KBM-7 (cell line): ENCODE measurements at regions not wholly inside any gene's neighbourhood (a gene's known extent, or its start where the extent isn't known, plus 50 kb on each side); places are given as distances from the start of the nearest gene placed in this dataset.
A peak's percentile ranks its signal among the peaks of the same experiment; 100 is the strongest.

Source experiments
- DNase-seq: peaks from one replicate; pipeline ENCODE4 v3.0.0-alpha.2; 2015
- in situ Hi-C: fragments of 300-500 bp; cut with MboI; formaldehyde crosslinking; loops from 2 replicates; pipeline ENCODE4 v1.14.3; 2020; ENCODE audit warnings: low sequenced_read_pairs, low pct_unique_long_range_greater_than_20kb, mixed read lengths

DNA sequence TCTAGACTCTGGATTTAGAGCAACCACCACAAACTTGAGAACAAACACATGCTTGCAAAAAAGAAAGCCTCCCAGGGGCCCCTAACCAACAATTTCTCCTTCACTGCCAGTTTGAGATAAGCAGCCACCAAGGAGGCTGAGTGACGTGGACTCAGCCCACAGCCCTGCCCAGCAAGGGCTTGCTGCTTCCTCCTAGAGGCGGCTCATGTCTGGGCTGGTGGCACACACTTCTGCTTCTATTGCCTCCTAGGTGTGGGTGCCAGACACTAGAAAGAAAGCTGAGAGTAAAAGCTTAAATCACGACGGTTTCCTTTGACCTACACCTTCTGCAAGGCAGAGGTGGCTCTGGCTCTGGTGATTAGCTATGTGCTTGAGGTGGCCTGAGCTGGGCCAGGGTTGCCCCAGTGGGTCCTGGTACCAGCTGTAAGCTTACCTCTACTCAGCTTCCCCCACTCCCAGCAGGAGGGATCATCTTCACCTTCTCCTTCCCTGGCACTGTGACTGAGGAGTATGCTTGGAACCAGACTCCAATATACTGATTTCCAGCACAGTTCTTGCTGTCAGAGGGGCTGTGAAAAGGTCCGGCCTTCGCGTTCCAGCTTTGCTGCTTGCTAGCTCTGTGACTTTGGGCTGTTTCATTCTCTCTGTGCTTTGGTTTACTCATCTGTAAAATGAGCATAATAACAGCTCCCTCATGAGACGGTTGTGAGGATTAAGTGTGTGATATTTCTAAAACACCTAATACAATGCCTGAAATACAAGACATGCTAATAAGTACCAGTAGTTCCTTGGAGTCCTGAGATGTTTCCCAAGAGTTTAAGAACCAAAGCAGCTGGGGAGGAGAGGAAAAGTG lies 89.7 kb upstream of the PARP11 start:
- DNase-seq, result peak; percentile 68
- in situ Hi-C loops, result no loop called here

DNA sequence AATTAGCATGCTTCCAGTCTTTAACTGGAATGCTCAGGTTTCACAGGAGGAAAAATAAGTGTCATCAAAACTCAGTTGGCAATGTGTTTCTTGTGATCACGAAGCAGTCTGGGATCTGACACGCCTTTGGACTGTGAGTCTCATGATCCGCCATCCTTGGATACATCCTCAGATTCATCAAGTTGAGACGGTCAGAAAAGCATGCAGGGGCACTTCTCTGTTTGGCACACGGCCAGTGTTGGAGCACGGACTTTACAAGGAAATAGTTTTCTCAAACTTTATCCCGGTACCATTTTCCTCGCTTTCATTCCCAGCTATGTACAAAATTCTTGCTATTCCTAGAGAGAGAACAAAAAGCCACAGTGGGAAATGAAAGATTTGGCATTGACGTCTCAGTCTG lies 88.4 kb upstream of the PARP11 start:
- in situ Hi-C loops, result no loop called here
- DNase-seq, result no peak

GRCh38 chr12:3959799-3960560 lies 86.8 kb upstream of the PARP11 start:
- no peak for DNase-seq
- in situ Hi-C loops, result no loop called here

DNA sequence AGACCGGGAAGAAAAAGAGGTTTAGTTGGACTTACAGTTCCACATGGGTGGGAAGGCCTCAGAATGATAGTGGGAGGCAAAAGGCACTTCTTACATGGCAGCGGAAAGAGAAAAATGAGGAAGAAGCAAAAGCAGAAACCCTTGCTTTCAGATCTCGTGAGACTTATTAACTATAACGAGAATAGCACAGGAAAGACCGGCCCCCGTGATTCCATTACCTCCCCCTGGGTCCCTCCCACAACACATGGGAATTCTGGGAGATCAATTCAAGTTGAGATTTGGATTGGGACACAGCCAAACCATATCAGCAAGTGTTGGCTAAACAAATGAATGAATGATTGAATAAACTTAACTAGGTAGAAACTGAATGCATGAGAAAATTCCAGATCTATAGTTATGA lies 85.3 kb upstream of the PARP11 start:
- in situ Hi-C loops, result no loop called here

DNA sequence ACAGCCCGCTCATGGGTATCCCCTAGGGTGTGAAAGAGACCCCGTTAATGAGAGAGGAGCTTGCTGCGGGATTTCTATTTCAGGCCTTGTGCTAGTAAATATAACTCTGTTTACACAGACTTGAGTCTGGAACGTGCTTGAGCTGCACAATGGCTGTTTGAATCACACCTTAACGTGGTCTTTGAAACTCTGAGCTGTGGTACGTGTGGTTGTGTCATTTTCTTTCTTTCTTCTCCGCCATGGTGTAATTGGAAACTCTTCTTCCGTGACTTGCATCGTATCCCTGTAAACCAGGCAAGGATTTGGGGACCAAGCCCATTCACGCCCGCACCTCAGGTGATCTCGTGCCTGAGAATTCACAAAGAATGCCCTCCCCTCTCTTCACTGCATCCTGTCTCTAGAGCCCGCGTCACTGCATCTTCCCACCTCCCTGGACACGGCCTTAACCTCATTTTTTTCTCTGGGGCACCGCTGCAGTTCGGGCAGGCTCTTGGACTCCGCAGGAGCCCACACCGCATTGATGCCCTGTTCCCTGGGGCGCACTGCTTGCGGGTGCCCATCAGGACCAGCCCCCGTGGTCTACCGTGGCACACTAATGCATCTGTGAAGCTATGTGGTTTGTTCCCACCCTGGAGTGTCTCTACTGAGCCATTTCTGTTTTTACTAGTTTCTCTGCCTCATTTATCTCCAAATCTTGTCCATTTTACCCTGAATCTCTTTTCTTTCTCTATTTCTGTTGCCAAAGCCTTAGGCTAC lies 78.4 kb upstream of the PARP11 start:
- no peak for DNase-seq

More for the DNA sequence above, 85.3 kb upstream of the PARP11 start:
- no peak for DNase-seq

GRCh38 chr12:3950714-3951320 lies 77.6 kb upstream of the PARP11 start:
- DNase-seq, result no peak
- in situ Hi-C loops, result no loop called here

More for the DNA sequence above, 78.4 kb upstream of the PARP11 start:
- in situ Hi-C loops, result no loop called here

- in situ Hi-C loops, result no loop called here
- DNase-seq, result no peak
Measured at GRCh38 chr12:3947781-3948180, 74.6 kb upstream of the PARP11 start.

- in situ Hi-C loops, result no loop called here
- DNase-seq, result no peak
Measured at GRCh38 chr12:3945671-3946070, 72.5 kb upstream of the PARP11 start.

DNA sequence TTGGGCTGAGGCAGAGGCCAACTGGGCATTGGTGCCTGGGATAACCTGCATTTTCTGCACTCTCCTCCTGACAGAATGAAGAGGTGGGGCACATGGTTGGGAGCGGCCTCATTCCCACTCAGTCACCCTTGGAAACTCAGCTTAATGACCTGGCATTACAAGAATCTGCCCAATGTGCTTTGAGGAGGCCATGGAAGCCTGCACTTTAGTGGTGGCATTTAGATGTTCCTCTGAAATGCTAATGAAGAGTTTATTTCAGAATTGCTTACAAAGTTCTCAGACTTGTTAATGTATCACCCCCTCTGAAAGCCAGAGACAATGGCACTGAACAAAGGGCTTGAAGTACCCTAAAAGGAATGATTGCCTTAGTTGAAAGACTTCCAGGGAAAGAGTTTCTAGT lies 71.4 kb upstream of the PARP11 start:
- in situ Hi-C loops, result no loop called here
- no peak for DNase-seq

DNA sequence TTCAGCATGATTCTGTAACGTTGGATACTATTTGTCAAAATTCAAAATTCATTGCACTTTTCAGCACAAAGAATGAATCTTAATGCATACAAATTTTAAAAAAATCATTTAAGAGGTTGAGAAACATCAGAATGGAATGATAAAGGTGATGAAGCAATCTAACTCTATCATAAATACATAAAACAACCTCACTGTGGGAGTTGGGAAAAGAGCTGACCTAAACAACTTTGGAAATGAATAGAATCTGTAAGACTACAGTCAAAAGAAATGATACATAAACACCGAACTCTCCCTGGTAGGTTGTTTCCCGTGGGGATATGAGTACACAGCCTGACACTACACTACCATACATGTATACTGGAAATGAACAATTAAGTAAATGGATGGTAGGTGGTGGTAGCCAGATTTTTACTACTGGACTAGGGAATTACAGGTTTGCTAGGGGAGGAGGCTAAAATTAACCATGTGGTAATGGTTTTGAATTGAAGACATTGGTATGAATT lies 64.9 kb upstream of the PARP11 start:
- in situ Hi-C loops, result no loop called here

GRCh38 chr12:3935078-3935477 lies 61.9 kb upstream of the PARP11 start:
- no peak for DNase-seq
- in situ Hi-C loops, result no loop called here

More for the DNA sequence above, 64.9 kb upstream of the PARP11 start:
- DNase-seq, result no peak

GRCh38 chr12:3933819-3934192 lies 60.6 kb upstream of the PARP11 start:
- DNase-seq, result no peak
- in situ Hi-C loops, result no loop called here

DNA sequence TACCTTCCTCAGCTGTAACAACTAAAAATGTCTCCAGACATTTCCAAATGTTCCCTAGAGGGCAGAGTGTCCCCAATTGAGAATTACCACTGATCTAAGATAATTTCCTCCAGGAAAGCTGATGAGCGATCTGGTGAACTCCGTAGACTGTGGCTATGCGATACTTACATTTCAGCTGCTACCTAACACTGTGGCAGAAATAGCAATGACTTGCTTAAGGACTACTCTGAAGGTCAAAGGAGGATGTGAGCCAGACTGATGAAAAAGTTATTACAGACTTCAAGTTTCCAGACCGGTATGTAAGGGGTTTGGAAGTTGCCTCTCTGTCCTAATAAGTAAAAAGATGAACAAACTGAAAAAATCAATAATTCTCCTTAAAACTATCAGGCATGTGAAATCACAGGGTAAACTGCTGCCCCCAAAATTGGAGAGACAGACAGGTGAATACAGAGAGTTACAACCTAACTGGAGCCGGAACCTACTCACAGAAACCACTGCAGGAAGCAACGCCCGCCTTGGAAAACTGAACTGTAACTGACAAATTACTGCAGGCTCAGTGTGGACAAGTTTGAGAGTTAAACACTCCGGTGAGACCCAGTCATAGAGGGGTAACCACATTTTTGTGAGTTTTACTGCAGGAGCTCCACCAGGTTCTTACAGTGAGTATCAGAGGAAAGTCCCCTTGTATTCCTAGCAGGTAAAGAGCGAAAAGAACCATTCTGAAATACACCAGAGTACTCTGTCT lies 60.0 kb upstream of the PARP11 start:
- in situ Hi-C loops, result no loop called here
- DNase-seq, result no peak

DNA sequence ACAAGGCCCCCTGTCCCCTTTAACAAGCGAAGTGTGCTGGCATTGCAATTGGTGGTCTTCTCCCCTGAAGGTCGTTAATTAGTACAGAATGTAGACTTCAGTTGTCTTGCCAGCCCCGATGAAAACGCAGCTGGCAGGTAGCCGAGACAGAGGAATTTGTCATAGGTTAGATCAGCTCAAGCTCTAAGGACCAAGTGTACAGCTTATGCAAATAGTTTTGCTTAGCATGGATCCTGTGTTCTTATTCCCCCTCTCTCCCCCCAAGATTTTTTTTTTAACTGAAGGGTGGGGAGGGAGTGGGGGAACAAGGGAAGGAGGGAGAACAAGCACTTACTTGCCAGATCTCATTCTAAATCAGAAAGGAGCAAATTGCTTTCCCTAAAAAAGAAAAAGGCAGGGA lies 58.6 kb upstream of the PARP11 start:
- in situ Hi-C loops, result no loop called here
- DNase-seq, result no peak

DNA sequence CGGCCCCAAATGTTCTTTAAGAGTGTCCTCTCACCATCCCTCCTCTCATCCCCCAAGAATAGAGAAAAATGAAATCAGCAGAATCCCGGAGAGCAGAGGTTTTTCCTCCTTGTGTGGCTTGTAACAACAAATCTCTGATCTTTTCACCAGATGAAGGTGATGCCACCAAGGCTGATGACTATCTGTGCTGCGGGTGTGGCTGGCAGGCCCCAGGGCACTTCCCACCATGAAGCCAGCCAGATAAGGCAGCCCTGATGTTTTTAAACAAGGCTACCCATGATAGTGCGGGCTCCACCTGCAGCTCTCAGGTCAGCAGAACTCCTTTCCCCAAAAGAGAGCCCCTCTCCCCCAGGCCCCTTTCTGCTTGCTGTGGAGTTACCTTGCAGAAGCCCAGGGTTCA lies 58.0 kb upstream of the PARP11 start:
- in situ Hi-C loops, result no loop called here

DNA sequence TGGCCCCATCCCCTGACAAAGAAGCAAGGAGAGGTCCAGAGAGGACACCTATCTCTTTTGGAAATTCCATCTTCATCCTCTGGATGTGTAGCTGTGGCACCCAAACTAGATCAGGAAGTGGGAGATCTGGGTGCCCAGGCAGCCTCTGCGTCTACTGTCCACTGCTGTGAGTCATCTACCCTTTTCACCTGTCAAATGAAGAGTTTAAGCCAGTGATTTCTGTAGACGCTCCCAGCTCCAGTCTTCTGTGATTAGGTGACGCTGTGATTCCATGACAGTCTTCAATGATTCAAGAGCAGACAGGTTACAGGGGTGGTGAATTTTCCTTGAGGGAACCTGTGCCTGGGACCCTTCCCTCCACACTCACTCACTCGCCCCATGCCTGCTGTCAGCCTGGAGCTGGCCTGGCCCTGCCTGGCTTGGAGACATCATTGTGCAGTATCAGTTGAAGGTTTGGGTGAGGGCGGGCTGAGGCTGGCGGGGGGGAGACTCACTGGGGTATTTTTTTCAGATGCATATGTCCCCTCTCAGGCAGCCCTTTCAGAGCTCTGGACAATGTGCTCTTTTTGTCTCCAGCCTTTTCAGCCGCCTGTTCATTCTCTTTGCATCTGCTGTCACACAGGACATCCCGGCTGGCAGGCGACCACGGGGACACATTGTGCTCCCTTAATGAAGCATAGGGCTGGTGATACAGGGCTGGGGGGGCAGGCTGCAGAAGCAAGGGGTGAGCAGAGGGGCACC lies 56.8 kb upstream of the PARP11 start:
- no peak for DNase-seq
- in situ Hi-C loops, result no loop called here

More for the DNA sequence above, 58.0 kb upstream of the PARP11 start:
- DNase-seq, result no peak

GRCh38 chr12:3928538-3929184 lies 55.5 kb upstream of the PARP11 start:
- peak; percentile 30 for DNase-seq
- in situ Hi-C loops, result no loop called here
